GM19372 (cell line): ENCODE measurements at regions not wholly inside any gene's neighbourhood (a gene's known extent, or its start where the extent isn't known, plus 50 kb on each side); places are given as distances from the start of the nearest gene placed in this dataset.

ENCODE experiments used
- ATAC-seq: cut with Tn5 transposase; IDR thresholded peaks from one replicate; pipeline ENCODE4 v1.9.1; 2021; ENCODE audit warnings: mild to moderate bottlenecking, low read depth, moderate library complexity; ENCODE audit not compliant: unreplicated experiment

DNA sequence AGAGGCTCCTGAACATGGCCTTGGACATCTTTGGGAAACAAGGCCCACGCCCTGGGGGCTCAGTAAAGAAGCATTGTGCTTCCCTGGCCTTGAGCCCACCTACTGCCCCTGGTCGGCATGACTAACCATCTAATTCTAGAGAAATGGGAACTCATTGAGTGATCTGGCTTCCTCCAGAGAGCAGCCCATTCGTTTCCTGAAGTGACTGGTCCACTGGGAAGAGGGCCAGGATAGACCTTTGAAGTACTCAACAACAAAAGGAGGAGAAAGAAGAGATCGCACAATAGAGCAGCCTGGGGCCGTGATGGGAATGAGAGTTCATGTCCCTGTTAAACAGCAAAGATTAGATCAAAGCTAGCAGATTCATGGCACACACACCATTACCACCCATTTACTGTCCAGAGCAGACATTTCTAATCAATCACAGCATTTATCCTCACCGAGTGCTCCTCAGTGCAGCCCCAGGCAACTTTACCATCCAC, 514.4 kb upstream of the PROK2 start:
- ATAC-seq = no peak

DNA sequence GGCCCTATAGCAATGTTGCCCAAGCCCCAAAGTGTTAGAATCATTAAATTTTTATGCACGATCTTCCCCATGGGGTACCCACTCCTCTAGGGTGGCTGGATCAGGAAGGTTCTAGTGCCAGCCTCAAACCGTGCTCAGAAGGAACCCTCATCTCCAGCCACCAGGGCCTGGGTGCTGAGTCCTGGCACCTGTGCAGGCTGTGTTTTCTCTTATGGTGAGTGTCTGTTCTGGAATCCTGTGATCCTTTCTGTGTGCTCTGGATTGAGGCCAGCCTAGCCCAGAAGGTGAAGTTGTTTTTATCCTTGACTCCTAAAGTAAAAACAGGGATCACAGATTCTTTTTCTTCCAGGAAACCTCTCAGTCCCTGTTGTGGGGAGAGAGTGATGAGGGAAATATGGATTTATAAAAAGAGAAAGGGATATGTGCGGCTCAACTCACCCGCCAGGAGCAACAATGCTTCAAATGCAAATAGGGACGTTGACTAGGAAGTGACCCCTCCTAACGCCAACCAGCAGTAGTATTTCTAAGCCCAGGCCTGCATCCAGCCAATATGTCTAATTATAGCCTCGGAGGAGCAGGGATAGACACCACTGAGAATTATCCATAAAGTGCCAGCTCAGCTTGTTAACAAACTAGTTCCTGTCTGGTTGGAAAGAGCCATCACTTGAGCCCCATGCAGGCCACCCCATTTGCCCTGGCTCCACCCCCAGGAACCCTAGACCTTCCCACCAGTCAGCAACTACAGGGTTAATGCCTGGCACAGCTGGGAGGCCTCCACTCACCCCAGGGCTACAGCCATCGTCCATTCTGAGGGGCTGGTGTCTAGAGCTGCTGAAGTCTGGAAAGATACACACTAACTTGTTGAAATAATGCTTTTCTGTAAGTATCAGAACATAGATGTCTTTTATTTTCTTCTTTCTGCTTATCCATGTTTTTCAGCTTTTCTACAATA, 513.5 kb upstream of the PROK2 start:
- no peak for ATAC-seq

DNA sequence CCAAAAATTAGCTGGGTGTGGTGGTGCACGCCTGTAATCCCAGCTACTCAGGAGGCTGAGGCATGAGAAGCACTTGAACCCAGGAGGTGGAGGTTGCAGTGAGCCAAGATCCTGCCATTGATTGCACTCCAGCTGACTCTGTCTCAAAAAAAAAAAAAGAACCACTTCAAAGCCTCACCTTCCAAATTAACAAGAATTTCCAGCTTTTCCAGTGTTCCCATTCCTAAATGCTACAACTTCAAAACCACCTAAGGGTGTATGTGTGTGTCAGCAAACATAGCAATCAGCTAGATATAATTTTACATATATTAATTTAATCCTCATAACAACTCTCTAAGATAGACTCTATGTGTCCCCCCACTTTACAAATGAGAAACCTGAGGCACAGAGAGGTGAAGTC, 512.5 kb upstream of the PROK2 start:
- no peak for ATAC-seq

DNA sequence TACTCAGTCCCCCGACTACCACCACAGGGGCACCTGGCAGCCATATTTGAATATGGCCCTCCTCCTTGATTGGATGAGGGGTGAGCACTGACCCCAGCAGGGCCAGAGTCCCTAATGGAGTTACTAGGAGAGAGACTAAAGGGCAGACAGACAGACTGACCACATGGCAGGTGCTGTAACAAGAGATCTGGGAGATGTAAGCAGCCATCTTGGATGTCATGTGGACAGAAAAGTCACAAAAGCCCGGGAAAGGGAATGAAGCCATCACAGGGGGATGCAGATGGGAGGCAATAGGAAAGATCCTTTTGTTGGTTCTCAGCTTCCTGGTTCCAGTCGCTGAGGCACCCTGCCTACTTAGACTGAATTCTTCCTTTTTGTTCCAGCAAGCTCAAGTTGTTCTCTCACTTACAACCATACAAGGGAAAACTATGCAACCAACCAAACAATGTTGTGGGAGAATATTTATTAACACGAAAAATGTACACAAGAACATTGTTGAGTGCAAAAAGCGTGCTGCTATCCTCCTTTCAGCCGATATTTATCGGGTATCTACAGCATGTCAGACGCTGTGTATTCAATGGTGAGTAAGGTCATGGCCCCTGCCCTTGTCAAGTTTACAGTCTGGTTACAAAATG, 511.6 kb upstream of the PROK2 start:
- ATAC-seq = no peak

DNA sequence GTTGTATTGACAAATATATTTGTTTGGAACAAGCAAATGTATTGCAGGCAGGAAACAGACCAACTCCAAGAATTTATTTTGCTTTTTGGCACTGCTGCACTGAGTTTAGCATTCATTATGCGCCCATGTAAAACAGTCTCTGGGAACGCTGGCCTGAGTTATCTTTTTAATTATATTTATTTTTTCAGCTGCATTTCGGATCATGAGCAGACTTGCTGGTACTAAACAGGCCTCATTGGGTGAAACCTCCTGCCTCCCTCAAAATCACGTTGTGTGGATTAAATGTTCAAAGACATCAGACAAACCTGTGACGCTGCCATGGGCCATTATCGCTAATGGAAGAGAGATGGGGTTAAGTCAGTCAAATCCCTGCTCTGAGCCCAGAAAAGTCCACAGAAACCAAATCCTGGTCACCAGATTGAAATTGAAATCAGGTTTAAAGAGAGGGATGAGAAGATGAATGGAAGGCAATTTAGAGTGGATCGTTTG, 511.1 kb upstream of the PROK2 start:
- no peak for ATAC-seq

DNA sequence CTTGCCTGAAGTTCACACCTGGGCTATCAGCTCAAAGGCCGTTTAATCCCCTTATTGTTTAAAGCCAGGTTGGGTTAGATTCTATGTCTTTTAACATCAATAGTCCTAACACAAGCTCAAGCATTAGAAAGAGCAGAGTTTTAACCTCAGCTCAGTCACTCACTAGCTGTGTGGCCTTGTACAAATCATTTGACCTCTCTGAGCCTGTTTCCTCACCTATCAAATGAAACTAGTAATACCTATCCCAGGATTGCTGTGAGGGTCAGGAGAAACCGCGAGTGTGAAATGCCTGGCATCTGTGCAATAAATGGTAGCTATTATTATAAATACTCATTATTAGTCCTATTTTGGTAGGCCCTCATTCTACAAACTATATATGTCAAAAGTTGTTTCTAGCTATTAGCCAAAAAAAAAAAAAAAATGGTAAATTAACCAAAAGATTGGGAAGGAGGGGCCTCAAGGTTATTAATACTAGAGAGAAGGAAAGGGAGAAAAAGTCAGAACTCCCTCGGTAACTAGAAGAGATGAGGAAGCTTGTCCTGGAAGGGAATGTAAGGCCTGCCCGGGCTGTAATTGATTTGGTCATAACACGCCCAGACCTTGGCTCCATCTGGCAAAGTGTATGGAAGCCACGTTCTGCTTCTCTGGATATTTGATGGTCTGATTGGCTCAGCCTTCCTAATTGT, 510.5 kb upstream of the PROK2 start:
- ATAC-seq = no peak

DNA sequence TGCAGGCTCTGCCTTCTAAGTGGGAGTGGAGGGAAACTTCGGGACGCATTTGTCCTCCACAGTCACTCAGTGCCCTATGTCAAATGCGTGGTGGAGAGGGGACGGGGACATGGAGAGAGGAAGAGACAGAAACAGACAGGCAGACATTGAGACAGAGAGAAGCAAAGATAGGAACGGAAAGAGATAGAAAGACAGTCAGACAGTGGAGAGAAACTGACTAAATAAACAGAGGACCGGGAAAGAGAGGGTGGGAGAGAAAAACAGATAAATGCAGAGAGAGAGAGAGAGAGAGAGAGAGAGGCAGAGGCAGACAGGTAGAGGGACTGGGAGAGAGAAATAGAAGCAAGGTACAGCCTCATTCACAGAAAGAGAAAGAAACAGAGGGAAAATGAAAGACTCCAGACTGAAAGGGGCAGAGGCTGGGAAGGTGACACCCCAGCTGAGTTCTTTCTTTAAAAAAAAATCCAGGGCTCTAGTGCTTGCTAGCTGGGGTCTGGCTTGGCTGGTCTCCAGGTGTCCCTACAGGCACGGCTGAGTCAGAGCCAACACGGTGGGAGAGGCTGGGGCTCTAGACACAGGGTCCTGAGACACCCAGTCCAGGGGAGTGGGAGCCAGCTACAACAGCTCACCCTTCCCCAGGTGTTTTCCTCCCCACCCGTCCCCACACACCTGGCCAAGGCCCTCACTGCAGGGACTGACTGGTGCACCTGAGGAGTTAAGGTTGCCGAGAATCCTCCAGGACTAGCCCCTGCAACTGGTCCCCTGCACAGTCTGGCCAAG, 506.1 kb upstream of the PROK2 start:
- ATAC-seq = no peak

DNA sequence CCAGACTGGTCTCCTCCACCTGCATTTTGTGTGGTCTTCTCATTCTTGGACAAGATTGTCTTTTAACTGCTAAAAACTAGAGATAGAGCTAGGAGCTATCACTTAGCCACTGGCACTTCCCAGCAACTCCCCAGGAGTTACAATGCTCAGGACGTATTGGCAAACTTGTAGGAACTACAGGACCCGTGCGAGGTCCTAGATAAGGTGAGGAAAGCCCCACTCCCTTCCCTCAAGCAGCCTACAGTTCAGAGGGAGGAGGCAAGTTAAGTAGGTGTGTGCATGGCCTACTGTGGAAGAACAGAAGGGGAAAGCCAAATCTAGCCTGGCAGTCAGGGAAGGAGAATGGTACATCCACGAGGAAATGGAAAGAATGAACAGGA, 504.7 kb upstream of the PROK2 start:
- ATAC-seq = peak; percentile 21

DNA sequence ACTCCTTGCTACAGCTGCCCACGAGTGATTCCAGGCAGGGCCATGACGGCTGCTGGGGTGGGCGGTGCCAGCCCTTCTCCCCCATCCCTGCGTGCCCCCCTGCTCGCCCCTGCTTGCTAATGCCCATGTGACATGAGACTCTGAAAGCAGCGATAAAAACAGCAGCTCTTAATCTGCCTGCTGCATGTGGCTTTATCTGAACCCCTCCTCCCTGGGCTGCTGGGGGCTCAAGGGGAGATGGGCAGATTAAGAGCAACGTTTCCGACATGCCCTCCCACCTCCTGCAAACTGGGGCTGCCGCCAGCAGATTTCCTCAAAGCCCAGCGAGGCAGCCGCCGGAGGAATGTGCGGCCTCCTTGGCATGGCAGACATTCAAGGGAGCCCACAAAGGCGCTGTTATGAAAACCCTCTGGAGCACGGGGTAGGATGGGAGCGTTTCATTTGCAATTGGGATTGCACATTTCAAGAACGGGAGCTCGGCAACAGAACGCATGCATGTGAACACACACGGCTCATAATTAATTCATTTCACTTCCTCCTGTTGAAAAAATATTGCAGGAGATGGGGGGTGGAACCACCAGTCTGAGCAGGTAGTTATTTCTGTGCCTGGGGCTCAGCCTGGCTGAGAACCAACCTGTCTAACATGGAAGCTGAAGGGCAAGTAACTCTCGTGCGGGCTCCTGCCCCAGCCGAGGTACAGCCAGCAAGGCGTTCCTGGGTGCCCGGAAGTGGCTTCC, 504.2 kb upstream of the PROK2 start:
- ATAC-seq = peak; percentile 49

DNA sequence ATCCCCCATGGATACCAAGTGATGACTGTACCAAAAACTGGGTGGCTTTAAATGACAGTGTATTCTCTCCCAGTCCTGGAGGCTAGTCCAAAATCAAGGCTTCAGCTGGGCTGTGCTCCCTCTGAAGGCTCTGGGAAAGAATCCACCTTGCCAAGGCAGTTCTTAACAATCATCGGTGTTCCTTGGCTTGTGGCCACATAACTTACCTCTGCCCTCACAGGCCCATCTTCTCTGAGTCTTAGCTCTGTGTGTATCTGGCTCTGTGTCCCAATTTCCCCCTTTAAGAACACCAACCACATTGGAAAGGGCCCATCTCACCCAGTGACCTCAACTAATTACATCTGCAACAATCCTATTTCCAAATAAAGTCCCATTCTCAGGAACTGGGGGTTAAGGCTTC, 503.0 kb upstream of the PROK2 start:
- ATAC-seq = no peak

DNA sequence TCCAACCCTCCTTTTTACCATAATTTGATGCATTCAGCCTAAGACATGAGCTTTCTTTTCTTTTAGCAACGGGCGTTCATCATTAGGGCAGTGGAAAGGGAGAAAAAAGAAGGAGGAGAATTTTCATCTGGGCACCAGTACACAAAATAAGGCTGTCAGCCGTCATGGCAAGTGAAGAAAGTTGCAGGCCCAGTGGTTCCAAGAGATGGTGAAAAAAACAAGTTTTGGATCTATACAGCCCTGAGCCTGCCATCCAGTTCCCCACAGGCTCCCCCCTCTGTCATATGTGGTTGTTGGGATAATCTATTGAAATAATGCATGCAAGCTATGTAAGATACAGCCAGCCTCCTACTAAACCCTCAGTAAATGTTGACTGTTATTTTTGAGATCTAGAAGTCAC, 500.6 kb upstream of the PROK2 start:
- ATAC-seq = no peak

DNA sequence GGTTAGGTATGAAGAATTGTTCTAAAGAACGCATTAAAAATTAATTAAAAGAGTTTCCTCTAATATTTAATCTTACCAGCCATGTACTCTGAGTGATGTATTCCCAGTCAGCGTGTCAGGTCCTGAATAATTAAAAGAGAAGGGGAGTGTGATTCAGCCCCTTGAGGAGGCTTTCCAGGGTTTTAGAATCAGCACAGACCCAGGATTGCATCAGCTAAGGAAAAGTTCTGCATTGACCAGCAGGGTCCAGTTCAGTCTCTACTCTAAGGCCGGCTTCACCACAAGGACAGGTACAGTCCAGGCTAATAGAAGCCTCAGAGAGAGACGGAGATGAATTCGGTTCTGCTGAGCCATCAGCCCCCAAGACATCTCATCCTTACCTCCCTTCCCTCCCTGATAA, 499.5 kb upstream of the PROK2 start:
- no peak for ATAC-seq

DNA sequence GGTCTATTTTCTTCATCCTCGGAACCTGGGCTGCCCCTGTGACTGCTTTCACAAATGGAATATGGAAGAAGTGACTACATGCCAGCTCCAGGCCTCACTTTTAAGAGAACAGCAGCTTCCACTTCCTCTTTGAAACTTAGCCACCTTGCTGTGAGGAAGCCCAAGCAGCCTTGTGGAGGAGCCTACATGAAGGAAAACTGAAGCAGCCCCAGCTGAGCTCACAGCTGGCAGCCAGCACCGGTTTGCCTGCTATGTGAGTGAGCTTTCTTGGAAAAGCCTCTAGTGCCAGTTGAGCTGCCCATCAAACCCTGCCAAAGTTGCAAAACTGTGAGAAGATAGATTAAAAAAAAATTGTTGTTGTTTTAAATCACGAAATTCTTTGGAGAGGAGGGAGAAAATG, 498.0 kb upstream of the PROK2 start:
- ATAC-seq = no peak

DNA sequence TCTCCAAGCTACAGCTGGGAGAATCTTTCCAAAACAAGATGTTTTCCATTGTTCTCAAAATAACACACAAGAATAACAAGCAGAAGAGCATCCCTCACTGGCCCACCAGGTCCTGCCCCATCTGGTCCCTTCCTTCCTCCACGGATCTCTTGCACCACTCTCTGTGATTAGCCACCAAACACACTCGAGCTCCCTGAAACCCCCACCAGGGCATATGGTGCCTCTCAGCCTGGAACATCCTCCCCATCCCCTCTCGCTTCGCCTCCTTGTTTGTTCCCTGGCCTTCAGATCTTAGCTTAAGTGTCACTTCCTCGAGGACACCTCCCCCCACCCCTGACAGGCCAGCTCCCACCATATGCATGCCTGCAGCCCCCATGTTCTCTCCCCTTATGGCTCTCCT, 496.6 kb upstream of the PROK2 start:
- no peak for ATAC-seq

DNA sequence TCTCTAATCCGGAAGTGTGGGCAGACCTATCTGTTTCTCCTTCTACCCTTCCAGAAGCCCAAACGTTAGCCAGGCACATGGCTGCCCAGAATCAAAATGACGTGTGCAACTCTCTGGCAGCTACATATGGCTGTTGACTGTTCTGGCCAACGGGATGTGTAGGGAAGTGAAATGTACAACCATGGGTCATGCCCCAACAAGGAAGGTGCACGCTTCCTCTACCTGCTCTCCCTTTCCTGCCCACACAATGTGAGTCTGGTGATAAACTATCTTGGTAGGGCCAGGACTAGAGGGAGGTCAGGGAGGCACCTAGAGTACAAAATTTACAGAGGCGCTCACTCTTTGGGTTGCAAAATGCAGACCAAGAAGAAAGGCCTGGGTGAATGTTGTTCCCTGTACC, 495.9 kb upstream of the PROK2 start:
- ATAC-seq = no peak

DNA sequence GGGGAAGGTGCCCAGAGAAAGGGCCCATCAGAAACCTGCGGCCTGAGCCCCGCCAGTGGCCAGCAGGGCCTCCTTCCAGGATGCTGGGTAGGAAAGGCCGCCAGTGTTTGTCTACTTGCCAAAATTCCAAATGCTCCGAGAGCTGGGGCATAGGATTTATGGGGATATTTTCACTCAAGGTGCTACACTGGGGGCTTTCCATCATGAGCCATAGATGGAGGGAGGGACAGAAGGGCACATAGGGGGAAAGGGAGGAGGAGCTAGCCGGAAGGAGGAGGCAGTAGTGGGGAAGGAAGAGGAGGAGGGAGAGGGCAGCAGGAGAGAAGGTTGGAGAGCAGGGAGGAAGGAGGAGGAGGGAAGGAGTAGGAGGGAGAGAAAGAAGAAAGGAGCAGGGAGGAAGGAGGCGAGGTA, 494.7 kb upstream of the PROK2 start:
- ATAC-seq = no peak

DNA sequence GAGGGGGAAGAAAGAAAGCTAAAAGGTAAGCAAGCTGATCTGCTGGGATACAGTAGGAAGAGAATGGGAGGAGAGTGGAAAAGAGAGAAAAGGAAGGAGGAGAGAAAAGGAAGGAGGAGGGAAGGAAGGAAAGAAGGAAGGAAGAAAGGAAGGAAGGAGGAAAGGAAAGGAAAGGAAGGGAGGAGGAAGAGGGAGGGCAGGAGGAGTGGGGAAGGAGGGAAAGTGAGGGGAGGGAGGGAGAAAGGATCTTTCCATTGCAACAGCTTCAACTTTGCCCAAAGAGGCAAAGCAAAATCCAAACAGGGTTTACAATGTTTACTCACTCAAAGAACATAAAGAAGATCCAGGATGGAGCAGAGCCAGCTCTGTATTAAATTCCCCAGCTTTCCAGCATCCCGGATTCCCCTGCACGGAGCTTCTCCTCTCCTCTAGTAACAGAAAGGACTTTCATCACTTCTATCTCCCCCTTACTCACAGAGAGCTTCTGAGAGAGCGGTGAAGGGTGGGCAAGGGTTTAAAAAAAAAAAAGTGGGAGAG, 494.2 kb upstream of the PROK2 start:
- ATAC-seq = no peak

DNA sequence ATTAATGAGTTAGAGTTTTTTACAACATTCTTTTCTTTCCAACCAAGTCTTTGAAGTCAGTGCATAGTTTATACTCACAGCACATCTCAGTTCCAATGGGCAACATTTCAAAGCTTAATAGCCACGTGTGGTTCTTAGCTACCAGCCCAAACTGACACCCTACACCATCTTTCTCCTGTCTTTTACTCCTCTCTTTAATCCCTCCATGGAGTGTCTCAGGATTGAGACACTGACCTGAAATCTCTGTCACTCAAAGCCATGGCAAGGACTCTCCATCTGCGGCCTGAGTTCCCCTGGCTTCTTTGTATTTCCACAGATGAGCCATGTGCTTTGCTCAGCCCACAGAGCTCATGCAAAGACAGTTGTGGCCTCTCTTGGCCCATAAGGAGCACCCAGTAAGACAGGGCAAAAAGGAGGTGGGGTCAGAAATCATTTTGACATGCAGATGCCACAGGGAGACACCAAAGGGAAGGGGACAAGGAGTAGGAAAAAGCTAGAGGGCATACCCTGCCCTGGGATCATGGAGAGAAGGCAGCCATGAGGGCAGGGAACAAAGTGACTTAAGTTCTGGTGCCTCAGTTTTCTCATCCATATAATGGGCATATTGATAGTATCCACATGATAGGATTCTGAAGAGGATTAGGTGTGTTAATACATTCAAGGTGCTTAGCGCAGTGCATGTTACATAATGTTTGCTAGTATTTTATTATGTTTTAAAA, 493.6 kb upstream of the PROK2 start:
- ATAC-seq = no peak

DNA sequence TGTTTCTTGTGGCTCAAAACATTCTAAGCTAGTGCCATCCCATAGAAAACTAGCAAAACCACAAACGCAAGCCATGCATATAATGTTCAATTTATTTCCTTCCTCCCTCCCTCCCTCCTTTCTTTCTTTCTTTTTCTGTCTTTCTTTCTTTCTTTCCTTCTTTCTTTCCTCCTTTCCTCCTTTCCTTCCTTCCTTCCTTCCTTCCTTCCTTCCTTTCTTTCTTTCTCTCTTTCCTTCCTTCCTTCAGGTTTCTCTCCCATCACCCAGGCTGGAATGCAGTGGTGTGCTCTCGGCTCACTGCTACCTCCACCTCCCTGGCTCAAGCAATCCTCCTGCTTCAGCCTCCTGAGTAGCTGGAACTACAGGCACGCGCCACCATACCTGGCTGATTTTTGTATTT, 492.8 kb upstream of the PROK2 start:
- ATAC-seq = no peak
